ENCODE measurements at regions not wholly inside any gene's neighbourhood (a gene's known extent, or its start where the extent isn't known, plus 50 kb on each side); places are given as distances from the start of the nearest gene placed in this dataset.

DNA sequence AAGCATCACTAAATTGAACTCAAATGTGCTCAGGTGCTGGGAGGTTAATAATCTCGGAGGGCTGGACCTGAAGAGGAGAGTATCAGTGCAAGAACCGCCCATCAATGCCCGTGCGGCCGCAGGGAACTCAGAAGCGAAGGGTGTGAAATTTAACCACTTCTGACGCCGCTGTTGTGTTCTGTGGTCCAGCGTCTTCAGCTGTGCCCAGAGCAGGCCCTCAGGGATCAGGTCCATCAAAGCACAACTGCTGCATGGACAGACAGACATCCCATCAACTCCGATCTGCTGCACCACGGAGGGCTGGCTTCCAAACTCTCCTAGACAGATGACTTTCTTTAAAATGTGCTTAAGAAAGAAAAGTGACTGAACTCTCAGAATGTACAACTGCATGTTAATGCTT lies 144.9 kb upstream of the TCERG1L start:
- Histone ChIP-seq H3K36me3 (ENCODE audit: control insufficient read depth in 4 of 4, insufficient read depth in 4 of 4, low read length in 4 of 4) (no peaks in the 10 kb centered on the region), H3K27me3 (ENCODE audit: control insufficient read depth in 3 of 3, insufficient read depth in 3 of 3, low read length in 2 of 3) (peaks cover 0 to 39% (median 5%) of the 10 kb centered on the region in 3 donors), H3K27ac (ENCODE audit: low read depth in 1 of 2, low read length in 1 of 2) (no peak overlapping the region), H3K4me1 (ENCODE audit: control insufficient read depth in 5 of 5, insufficient read depth in 5 of 5, low read length in 5 of 5) (peaks cover 0 to 17% (median 3%) of the 10 kb centered on the region in 5 donors), H3K9me3 (ENCODE audit: control insufficient read depth in 4 of 4, insufficient read depth in 3 of 4, low read length in 3 of 4) (no peaks in the 10 kb centered on the region), H3K4me3 (no peak overlapping the region), H3K9ac (ENCODE audit: insufficient read depth in 1 of 2, low read length in 2 of 2) (no peak overlapping the region)
- TF ChIP-seq, protein P1, sequence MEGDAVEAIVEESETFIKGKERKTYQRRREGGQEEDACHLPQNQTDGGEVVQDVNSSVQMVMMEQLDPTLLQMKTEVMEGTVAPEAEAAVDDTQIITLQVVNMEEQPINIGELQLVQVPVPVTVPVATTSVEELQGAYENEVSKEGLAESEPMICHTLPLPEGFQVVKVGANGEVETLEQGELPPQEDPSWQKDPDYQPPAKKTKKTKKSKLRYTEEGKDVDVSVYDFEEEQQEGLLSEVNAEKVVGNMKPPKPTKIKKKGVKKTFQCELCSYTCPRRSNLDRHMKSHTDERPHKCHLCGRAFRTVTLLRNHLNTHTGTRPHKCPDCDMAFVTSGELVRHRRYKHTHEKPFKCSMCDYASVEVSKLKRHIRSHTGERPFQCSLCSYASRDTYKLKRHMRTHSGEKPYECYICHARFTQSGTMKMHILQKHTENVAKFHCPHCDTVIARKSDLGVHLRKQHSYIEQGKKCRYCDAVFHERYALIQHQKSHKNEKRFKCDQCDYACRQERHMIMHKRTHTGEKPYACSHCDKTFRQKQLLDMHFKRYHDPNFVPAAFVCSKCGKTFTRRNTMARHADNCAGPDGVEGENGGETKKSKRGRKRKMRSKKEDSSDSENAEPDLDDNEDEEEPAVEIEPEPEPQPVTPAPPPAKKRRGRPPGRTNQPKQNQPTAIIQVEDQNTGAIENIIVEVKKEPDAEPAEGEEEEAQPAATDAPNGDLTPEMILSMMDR (IDR thresholded peaks at IDR 0.05; ENCODE audit: control extremely low read depth, extremely low read depth) = no peak
- ATAC-seq (ENCODE audit: insufficient read depth, low FRiP score) (no peak), DNase-seq (no peak)
- 60 to 70% methylated on average over 11 of the region's 11 CpGs for WGBS, 2 donors

DNA sequence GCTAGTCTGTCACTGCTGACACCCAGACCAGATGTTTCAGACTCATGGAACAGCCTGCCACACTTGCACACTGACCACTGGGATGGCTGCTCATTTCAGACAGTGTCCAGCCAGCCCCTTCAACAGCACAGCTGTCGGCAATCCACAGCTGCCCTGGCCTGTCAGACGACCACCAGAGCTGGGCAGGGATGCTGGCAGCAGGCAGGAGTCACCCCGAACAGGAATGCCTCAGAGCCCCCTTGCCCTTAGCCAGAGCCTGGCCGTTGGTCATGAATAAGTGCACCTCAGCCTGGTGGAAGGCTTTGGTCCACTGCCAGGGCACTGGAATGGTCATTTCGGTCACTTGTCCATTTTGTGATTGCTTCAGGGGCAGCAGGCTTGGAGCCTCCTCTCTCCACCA lies 149.6 kb upstream of the TCERG1L start:
- 45 to 71% methylated on average over 5 of the region's 5 CpGs for whole genome bisulfite sequencing, 2 donors
- H3K27me3 ChIP-seq (ENCODE audit: control insufficient read depth in 3 of 3, insufficient read depth in 3 of 3, low read length in 2 of 3) = peaks cover 0 to 42% (median 10%) of the 10 kb centered on the region in 3 donors
- ATAC-seq (ENCODE audit: insufficient read depth, low FRiP score) (no peak), DNase-seq (no peak)
- no peak overlapping the region for H3K9ac ChIP-seq (ENCODE audit: insufficient read depth in 1 of 2, low read length in 2 of 2)
- no peaks in the 10 kb centered on the region for H3K36me3 ChIP-seq (ENCODE audit: control insufficient read depth in 4 of 4, insufficient read depth in 4 of 4, low read length in 4 of 4)
- H3K4me3 ChIP-seq = no peak overlapping the region
- H3K27ac ChIP-seq (ENCODE audit: low read depth in 1 of 2, low read length in 1 of 2) = no peak overlapping the region
- peaks cover 0 to 1% (median 0%) of the 10 kb centered on the region in 4 donors for H3K9me3 ChIP-seq (ENCODE audit: control insufficient read depth in 4 of 4, insufficient read depth in 3 of 4, low read length in 3 of 4)
- TF ChIP-seq, protein P1 (IDR thresholded peaks at IDR 0.05; ENCODE audit: control extremely low read depth, extremely low read depth) = no peak
- no peaks in the 10 kb centered on the region for H3K4me1 ChIP-seq (ENCODE audit: control insufficient read depth in 5 of 5, insufficient read depth in 5 of 5, low read length in 5 of 5)

DNA sequence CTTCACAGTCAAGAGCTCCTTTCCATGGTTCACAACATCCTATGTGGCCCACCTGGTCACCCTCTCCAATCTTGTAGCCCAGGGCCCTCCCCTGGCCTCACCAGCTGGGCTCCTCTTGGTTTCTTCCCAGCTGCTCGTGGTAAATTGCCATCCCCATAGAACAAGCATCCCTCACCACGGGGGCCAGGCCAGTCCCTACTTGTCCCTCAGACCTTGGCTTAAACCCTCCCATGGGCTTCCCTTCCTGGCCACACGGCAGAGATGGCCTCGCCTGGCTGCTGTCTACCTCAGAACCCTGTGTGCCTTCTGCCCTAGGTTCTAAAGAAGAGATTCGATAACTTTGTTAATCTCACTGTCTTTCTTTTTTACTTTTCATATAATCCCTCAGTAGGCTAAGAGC lies 153.3 kb upstream of the TCERG1L start:
- Histone ChIP-seq H3K27ac (ENCODE audit: low read depth in 1 of 2, low read length in 1 of 2) (no peak overlapping the region), H3K4me3 (no peak overlapping the region), H3K36me3 (ENCODE audit: control insufficient read depth in 4 of 4, insufficient read depth in 4 of 4, low read length in 4 of 4) (no peaks in the 10 kb centered on the region), H3K4me1 (ENCODE audit: control insufficient read depth in 5 of 5, insufficient read depth in 5 of 5, low read length in 5 of 5) (no peaks in the 10 kb centered on the region), H3K27me3 (ENCODE audit: control insufficient read depth in 3 of 3, insufficient read depth in 3 of 3, low read length in 2 of 3) (peaks cover 0 to 28% (median 9%) of the 10 kb centered on the region in 3 donors), H3K9me3 (ENCODE audit: control insufficient read depth in 4 of 4, insufficient read depth in 3 of 4, low read length in 3 of 4) (peaks cover 0 to 1% (median 0%) of the 10 kb centered on the region in 4 donors), H3K9ac (ENCODE audit: insufficient read depth in 1 of 2, low read length in 2 of 2) (no peak overlapping the region)
- ATAC-seq (ENCODE audit: insufficient read depth, low FRiP score) = no peak
- 70 to 81% methylated on average over 5 of the region's 5 CpGs for WGBS, 2 donors
- no peak for DNase-seq
- TF ChIP-seq, protein P1 (IDR thresholded peaks at IDR 0.05; ENCODE audit: control extremely low read depth, extremely low read depth) = no peak

DNA sequence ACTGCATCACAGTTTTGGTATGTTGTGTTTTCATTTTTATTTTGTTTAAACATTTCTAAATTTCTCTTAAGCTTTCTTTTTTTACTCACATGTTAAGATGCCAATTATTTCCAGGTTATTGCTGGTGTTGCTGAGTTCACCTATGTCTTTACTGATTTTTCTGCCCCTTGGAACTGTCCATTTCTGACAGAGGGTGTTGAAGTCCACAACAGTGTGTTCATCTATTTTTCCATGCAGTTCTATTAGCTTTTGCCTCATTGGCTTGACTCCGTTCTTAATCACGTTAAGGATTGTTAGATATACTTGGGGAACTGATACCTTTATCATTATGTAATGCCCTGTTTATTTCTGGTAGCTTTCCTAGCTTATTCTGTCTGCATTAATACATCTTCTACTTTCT lies 158.0 kb upstream of the TCERG1L start:
- no peak for ATAC-seq (ENCODE audit: insufficient read depth, low FRiP score)
- Histone ChIP-seq H3K9ac (ENCODE audit: insufficient read depth in 1 of 2, low read length in 2 of 2) (no peak overlapping the region), H3K36me3 (ENCODE audit: control insufficient read depth in 4 of 4, insufficient read depth in 4 of 4, low read length in 4 of 4) (no peaks in the 10 kb centered on the region), H3K4me3 (no peak overlapping the region), H3K27me3 (ENCODE audit: control insufficient read depth in 3 of 3, insufficient read depth in 3 of 3, low read length in 2 of 3) (peaks cover 0 to 14% (median 0%) of the 10 kb centered on the region in 3 donors), H3K27ac (ENCODE audit: low read depth in 1 of 2, low read length in 1 of 2) (no peak overlapping the region), H3K4me1 (ENCODE audit: control insufficient read depth in 5 of 5, insufficient read depth in 5 of 5, low read length in 5 of 5) (no peaks in the 10 kb centered on the region), H3K9me3 (ENCODE audit: control insufficient read depth in 4 of 4, insufficient read depth in 3 of 4, low read length in 3 of 4) (peaks cover 0 to 4% (median 0%) of the 10 kb centered on the region in 4 donors)
- no peak for DNase-seq
- 86 to 90% methylated on average over 2 of the region's 2 CpGs for WGBS, 2 donors
- TF ChIP-seq, protein P1 (IDR thresholded peaks at IDR 0.05; ENCODE audit: control extremely low read depth, extremely low read depth) = no peak
